ENCODE measurements at regions not wholly inside any gene's neighbourhood (a gene's known extent, or its start where the extent isn't known, plus 50 kb on each side); places are given as distances from the start of the nearest gene placed in this dataset.

DNA sequence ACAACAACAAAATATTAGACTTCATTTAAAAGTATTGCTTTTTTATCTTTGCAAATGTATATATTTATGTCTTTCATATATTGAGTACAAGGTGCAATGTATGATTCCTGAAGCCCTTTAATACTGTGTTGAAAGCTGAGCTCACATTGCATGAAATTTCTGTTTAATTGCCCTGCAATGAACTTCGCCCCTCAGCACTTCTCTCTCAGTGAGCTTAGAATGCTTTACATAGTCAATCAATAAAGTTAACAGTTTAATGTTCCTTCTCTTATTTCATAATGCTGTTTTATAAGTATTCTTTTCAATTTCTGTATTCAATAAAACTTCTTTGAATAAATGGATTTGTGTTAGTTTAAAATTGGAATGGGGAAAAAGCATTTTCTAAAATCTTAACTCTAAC is 607.1 kb downstream of the SOX5 start:
- TF ChIP-seq, protein P1, sequence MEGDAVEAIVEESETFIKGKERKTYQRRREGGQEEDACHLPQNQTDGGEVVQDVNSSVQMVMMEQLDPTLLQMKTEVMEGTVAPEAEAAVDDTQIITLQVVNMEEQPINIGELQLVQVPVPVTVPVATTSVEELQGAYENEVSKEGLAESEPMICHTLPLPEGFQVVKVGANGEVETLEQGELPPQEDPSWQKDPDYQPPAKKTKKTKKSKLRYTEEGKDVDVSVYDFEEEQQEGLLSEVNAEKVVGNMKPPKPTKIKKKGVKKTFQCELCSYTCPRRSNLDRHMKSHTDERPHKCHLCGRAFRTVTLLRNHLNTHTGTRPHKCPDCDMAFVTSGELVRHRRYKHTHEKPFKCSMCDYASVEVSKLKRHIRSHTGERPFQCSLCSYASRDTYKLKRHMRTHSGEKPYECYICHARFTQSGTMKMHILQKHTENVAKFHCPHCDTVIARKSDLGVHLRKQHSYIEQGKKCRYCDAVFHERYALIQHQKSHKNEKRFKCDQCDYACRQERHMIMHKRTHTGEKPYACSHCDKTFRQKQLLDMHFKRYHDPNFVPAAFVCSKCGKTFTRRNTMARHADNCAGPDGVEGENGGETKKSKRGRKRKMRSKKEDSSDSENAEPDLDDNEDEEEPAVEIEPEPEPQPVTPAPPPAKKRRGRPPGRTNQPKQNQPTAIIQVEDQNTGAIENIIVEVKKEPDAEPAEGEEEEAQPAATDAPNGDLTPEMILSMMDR (conservative IDR thresholded peaks at IDR 0.05): no peak
- no peak for TF ChIP-seq ZFX (IDR thresholded peaks at IDR 0.05)

Data from C4-2B (cell line).